CD4-positive, alpha-beta T cell (primary cell): ENCODE measurements at regions not wholly inside any gene's neighbourhood (a gene's known extent, or its start where the extent isn't known, plus 50 kb on each side); places are given as distances from the start of the nearest gene placed in this dataset.

Source experiments
- ATAC-seq: fragments of 200-7000 bp; cut with Tn5 transposase; one replicate; pipeline ENCODE4 v1.10.0; 2022; ENCODE audit warnings: mild to moderate bottlenecking; ENCODE audit not compliant: poor library complexity
- CTCF ChIA-PET: fragments of 350-600 bp; sonication (Branson Sonifier 250); formaldehyde crosslinking; loops from one replicate; lab custom pipeline; 2021; ENCODE audit warnings: antibody characterized with exemption, inconsistent platforms; lab: Charles Lee
- POLR2A ChIA-PET: fragments of 350-600 bp; sonication (Branson Sonifier 250); formaldehyde crosslinking; loops from one replicate; lab custom pipeline; 2021; ENCODE audit warnings: antibody characterized with exemption, inconsistent platforms; lab: Charles Lee
- DNase-seq, 14 experiments: peaks; one replicate each; pipeline ENCODE4 v3.0.0-alpha.2; 2013 to 2020; ENCODE audit warnings: mixed read lengths in 2 of 14
- H3K27ac ChIP-seq, 2 donors: one replicate each; pipeline versions ENCODE4 v1.5.1 to v1.7.0; 2013; ENCODE audit warnings: low read length in 2 of 2, low read depth in 1 of 2, mild to moderate bottlenecking in 1 of 2
- H3K27me3 ChIP-seq, 2 experiments: 1 replicate in 1 of 2; 2 replicates in 1 of 2; pipeline versions ENCODE4 v1.6.1 to v1.7.0; 2013; ENCODE audit warnings: low read length in 2 of 2, control low read depth in 1 of 2, mild to moderate bottlenecking in 1 of 2, moderate library complexity in 1 of 2; ENCODE audit not compliant: insufficient read depth in 2 of 2, control insufficient read depth in 1 of 2
- H3K36me3 ChIP-seq: one replicate; pipeline ENCODE4 v1.6.1; 2013; ENCODE audit warnings: low read length, control low read depth; ENCODE audit not compliant: insufficient read depth
- H3K4me1 ChIP-seq: one replicate; pipeline ENCODE4 v1.6.1; 2013; ENCODE audit warnings: low read length, control low read depth; ENCODE audit not compliant: insufficient read depth
- H3K4me3 ChIP-seq: one replicate; pipeline ENCODE4 v1.5.1; 2013; ENCODE audit warnings: mild to moderate bottlenecking, low read length, moderate library complexity
- H3K9me3 ChIP-seq, 2 experiments: 1 replicate in 1 of 2; 2 replicates in 1 of 2; pipeline versions ENCODE4 v1.6.1 to v1.7.0; 2013; ENCODE audit warnings: low read length in 2 of 2, mild to moderate bottlenecking in 2 of 2, control low read depth in 1 of 2, moderate library complexity in 1 of 2; ENCODE audit not compliant: control insufficient read depth in 1 of 2, insufficient read depth in 1 of 2
- H3K27ac Mint-ChIP-seq: one replicate; pipeline ENCODE4 v1.8.0; 2020; ENCODE audit warnings: mixed read lengths
- H3K27me3 Mint-ChIP-seq: one replicate; pipeline ENCODE4 v1.8.0; 2021; ENCODE audit warnings: mixed read lengths
- H3K36me3 Mint-ChIP-seq: one replicate; pipeline ENCODE4 v1.8.0; 2021; ENCODE audit warnings: low read depth, mixed read lengths
- H3K4me1 Mint-ChIP-seq: one replicate; pipeline ENCODE4 v1.8.0; 2021; ENCODE audit warnings: low read depth, mixed read lengths
- H3K4me3 Mint-ChIP-seq: one replicate; pipeline ENCODE4 v1.8.0; 2020; ENCODE audit warnings: mild to moderate bottlenecking, mixed read lengths
- H3K9me3 Mint-ChIP-seq: one replicate; pipeline ENCODE4 v1.8.0; 2020; ENCODE audit warnings: mixed read lengths
- CTCF ChIP-seq: fragments of 200-600 bp; IDR thresholded peaks from one replicate; pipeline ENCODE4 v1.8.0; 2022; ENCODE audit warnings: antibody characterized with exemption, mild to moderate bottlenecking
- intact Hi-C, 2 experiments: fragments of 100-400 bp; cut with DNase I in 1 of 2; cut with micrococcal nuclease in 1 of 2; formaldehyde crosslinking; loops; one replicate each; pipeline versions ENCODE4 v1.15.1 to v1.9.0; 2023 to 2025; cut with DNase I, micrococcal nuclease

GRCh38 chr5:3056866-3057265 is 305.4 kb upstream of the IRX2 start:
- H3K27me3 Mint-ChIP-seq, result no peaks in the 10 kb centered on the region
- H3K27ac ChIP-seq, result no peak overlapping the region

GRCh38 chr5:3051400-3051799 is 299.9 kb upstream of the IRX2 start:
- Histone ChIP-seq H3K27ac (no peak overlapping the region), H3K27me3 (no peaks in the 10 kb centered on the region), H3K4me3 (no peak overlapping the region), H3K36me3 (no peaks in the 10 kb centered on the region), H3K4me1 (no peaks in the 10 kb centered on the region), H3K9me3 (peaks cover 0 to 43% of the 10 kb centered on the region in 2 experiments)
- Mint-ChIP-seq H3K4me3 (no peak overlapping the region), H3K9me3 (peaks cover 7% of the 10 kb centered on the region), H3K27me3 (no peaks in the 10 kb centered on the region), H3K36me3 (no peaks in the 10 kb centered on the region), H3K4me1 (no peaks in the 10 kb centered on the region), H3K27ac (no peak overlapping the region)
- TF ChIP-seq CTCF, result no peak
- CTCF ChIA-PET, result no interaction called here
- no peak for ATAC-seq
- POLR2A ChIA-PET, result no interaction called here
- DNase-seq, result no peak
- intact Hi-C loops, result no loop called here

More at GRCh38 chr5:3056866-3057265, 305.4 kb upstream of the IRX2 start:
- H3K4me3 Mint-ChIP-seq, result no peak overlapping the region
- TF ChIP-seq CTCF, result no peak
- Histone ChIP-seq H3K4me3 (no peak overlapping the region), H3K9me3 (peaks cover 3 to 41% of the 10 kb centered on the region in 2 experiments), H3K27me3 (no peaks in the 10 kb centered on the region), H3K36me3 (no peaks in the 10 kb centered on the region), H3K4me1 (no peaks in the 10 kb centered on the region)
- POLR2A ChIA-PET, result no interaction called here
- no peak for ATAC-seq
- intact Hi-C loops, result no loop called here
- H3K9me3 Mint-ChIP-seq, result peaks cover 6% of the 10 kb centered on the region
- no peak for DNase-seq
- no peak overlapping the region for H3K27ac Mint-ChIP-seq
- no peaks in the 10 kb centered on the region for H3K4me1 Mint-ChIP-seq
- H3K36me3 Mint-ChIP-seq, result no peaks in the 10 kb centered on the region
- CTCF ChIA-PET, result no interaction called here

GRCh38 chr5:3050863-3051262 is 299.4 kb upstream of the IRX2 start:
- no peak overlapping the region for H3K4me3 Mint-ChIP-seq
- Histone ChIP-seq H3K27ac (no peak overlapping the region), H3K4me3 (no peak overlapping the region), H3K4me1 (no peaks in the 10 kb centered on the region), H3K27me3 (no peaks in the 10 kb centered on the region), H3K36me3 (no peaks in the 10 kb centered on the region), H3K9me3 (peaks cover 0 to 41% of the 10 kb centered on the region in 2 experiments)
- H3K27me3 Mint-ChIP-seq, result no peaks in the 10 kb centered on the region
- H3K9me3 Mint-ChIP-seq, result peaks cover 7% of the 10 kb centered on the region
- ChIA-PET POLR2A (no interaction called here), CTCF (no interaction called here)
- ATAC-seq (no peak), DNase-seq (no peak)
- no peaks in the 10 kb centered on the region for H3K4me1 Mint-ChIP-seq
- no peaks in the 10 kb centered on the region for H3K36me3 Mint-ChIP-seq
- H3K27ac Mint-ChIP-seq, result no peak overlapping the region
- intact Hi-C loops, result no loop called here
- no peak for TF ChIP-seq CTCF
